ENCODE measurements at regions not wholly inside any gene's neighbourhood (a gene's known extent, or its start where the extent isn't known, plus 50 kb on each side); places are given as distances from the start of the nearest gene placed in this dataset.

DNA sequence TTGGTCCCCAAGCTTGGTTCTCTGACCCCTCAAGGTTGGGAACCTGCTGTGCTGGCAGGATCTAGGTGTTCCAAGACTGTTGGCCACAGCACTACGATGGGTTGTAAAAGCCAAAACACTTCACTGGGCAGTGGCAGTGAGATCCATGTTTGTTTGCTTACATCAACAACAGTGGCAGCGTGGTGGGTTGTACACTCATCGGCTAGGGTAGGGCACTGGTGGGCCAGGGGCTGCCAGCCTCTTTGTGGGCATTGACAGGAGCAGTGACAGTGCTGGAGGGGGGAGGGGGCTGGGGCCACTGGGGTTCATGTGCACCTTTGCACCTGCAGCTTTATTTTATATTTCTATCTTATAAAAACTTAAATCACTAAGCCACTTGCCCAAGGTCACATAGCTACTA lies 126.7 kb upstream of the ZWINT start:
- ATAC-seq = no peak

DNA sequence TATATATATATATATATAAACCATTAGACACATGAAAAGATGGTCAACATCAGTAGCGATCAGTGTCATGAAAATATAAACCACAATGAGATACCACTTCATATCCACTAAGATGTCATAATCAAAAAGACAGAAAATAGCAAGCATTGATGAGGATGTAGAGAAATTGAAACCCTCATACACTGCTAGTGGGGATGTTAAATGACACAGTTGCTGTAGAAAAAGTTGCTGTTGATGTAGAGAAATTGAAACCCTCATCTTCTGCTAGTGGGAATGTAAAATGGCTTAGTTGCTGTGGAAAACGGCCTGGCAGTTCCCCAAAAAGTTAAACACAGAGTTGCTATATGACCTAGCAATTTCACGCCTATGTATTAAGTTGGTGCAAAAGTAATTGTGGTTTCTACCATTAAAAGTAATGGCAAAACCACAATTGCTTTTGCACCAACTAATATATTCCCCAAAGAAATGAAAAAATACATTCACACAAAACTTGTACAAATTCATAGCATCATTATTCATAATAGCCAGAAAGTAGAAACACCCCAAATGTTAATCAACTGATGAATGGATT lies 120.5 kb upstream of the ZWINT start:
- no peak for ATAC-seq
- no peak for TF ChIP-seq RARB (CRISPR knock-in tag; IDR thresholded peaks at IDR 0.05)
- TF ChIP-seq ZC3H10 (CRISPR knock-in tag; IDR thresholded peaks at IDR 0.05) = no peak
- TF ChIP-seq, protein P1, sequence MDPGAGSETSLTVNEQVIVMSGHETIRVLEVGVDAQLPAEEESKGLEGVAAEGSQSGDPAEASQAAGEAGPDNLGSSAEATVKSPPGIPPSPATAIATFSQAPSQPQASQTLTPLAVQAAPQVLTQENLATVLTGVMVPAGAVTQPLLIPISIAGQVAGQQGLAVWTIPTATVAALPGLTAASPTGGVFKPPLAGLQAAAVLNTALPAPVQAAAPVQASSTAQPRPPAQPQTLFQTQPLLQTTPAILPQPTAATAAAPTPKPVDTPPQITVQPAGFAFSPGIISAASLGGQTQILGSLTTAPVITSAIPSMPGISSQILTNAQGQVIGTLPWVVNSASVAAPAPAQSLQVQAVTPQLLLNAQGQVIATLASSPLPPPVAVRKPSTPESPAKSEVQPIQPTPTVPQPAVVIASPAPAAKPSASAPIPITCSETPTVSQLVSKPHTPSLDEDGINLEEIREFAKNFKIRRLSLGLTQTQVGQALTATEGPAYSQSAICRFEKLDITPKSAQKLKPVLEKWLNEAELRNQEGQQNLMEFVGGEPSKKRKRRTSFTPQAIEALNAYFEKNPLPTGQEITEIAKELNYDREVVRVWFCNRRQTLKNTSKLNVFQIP (CRISPR knock-in tag; IDR thresholded peaks at IDR 0.05; ENCODE audit: borderline replicate concordance, low read depth) = no peak
- no peak for TF ChIP-seq PPARA (CRISPR knock-in tag; IDR thresholded peaks at IDR 0.05; ENCODE audit: borderline replicate concordance)
- TF ChIP-seq BACH2 (CRISPR knock-in tag; IDR thresholded peaks at IDR 0.05; ENCODE audit: borderline replicate concordance) = no peak
- TF ChIP-seq ARNTL (CRISPR knock-in tag; IDR thresholded peaks at IDR 0.05; ENCODE audit: borderline replicate concordance, low read depth) = no peak
- TF ChIP-seq ISL1 (CRISPR knock-in tag; IDR thresholded peaks at IDR 0.05) = no peak
- TF ChIP-seq TCF4 (CRISPR knock-in tag; IDR thresholded peaks at IDR 0.05; ENCODE audit: borderline replicate concordance) = no peak
- TF ChIP-seq, protein P2, sequence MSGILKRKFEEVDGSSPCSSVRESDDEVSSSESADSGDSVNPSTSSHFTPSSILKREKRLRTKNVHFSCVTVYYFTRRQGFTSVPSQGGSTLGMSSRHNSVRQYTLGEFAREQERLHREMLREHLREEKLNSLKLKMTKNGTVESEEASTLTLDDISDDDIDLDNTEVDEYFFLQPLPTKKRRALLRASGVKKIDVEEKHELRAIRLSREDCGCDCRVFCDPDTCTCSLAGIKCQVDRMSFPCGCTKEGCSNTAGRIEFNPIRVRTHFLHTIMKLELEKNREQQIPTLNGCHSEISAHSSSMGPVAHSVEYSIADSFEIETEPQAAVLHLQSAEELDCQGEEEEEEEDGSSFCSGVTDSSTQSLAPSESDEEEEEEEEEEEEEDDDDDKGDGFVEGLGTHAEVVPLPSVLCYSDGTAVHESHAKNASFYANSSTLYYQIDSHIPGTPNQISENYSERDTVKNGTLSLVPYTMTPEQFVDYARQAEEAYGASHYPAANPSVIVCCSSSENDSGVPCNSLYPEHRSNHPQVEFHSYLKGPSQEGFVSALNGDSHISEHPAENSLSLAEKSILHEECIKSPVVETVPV (CRISPR knock-in tag; IDR thresholded peaks at IDR 0.05) = no peak
- TF ChIP-seq OSR1 (CRISPR knock-in tag; IDR thresholded peaks at IDR 0.05) = no peak
- TF ChIP-seq GLIS3 (CRISPR knock-in tag; IDR thresholded peaks at IDR 0.05) = no peak
- TF ChIP-seq ZNF8 (CRISPR knock-in tag; IDR thresholded peaks at IDR 0.05) = no peak

More for the DNA sequence above, 126.7 kb upstream of the ZWINT start:
- no peak for TF ChIP-seq TCF4 (CRISPR knock-in tag; IDR thresholded peaks at IDR 0.05; ENCODE audit: borderline replicate concordance)
- TF ChIP-seq ZFP3 (CRISPR knock-in tag; IDR thresholded peaks at IDR 0.05) = no peak
- no peak for TF ChIP-seq OSR1 (CRISPR knock-in tag; IDR thresholded peaks at IDR 0.05)
- TF ChIP-seq, protein P2 (CRISPR knock-in tag; IDR thresholded peaks at IDR 0.05) = no peak
- no peak for TF ChIP-seq PPARA (CRISPR knock-in tag; IDR thresholded peaks at IDR 0.05; ENCODE audit: borderline replicate concordance)
- no peak for TF ChIP-seq BACH2 (CRISPR knock-in tag; IDR thresholded peaks at IDR 0.05; ENCODE audit: borderline replicate concordance)
- TF ChIP-seq ISL1 (CRISPR knock-in tag; IDR thresholded peaks at IDR 0.05) = no peak
- TF ChIP-seq ZNF8 (CRISPR knock-in tag; IDR thresholded peaks at IDR 0.05) = no peak
- TF ChIP-seq ARNTL (CRISPR knock-in tag; IDR thresholded peaks at IDR 0.05; ENCODE audit: borderline replicate concordance, low read depth) = no peak
- TF ChIP-seq GLIS3 (CRISPR knock-in tag; IDR thresholded peaks at IDR 0.05) = no peak
- TF ChIP-seq, protein P3, sequence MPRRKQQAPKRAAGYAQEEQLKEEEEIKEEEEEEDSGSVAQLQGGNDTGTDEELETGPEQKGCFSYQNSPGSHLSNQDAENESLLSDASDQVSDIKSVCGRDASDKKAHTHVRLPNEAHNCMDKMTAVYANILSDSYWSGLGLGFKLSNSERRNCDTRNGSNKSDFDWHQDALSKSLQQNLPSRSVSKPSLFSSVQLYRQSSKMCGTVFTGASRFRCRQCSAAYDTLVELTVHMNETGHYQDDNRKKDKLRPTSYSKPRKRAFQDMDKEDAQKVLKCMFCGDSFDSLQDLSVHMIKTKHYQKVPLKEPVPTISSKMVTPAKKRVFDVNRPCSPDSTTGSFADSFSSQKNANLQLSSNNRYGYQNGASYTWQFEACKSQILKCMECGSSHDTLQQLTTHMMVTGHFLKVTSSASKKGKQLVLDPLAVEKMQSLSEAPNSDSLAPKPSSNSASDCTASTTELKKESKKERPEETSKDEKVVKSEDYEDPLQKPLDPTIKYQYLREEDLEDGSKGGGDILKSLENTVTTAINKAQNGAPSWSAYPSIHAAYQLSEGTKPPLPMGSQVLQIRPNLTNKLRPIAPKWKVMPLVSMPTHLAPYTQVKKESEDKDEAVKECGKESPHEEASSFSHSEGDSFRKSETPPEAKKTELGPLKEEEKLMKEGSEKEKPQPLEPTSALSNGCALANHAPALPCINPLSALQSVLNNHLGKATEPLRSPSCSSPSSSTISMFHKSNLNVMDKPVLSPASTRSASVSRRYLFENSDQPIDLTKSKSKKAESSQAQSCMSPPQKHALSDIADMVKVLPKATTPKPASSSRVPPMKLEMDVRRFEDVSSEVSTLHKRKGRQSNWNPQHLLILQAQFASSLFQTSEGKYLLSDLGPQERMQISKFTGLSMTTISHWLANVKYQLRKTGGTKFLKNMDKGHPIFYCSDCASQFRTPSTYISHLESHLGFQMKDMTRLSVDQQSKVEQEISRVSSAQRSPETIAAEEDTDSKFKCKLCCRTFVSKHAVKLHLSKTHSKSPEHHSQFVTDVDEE (CRISPR knock-in tag; IDR thresholded peaks at IDR 0.05) = no peak
- TF ChIP-seq, protein P4, sequence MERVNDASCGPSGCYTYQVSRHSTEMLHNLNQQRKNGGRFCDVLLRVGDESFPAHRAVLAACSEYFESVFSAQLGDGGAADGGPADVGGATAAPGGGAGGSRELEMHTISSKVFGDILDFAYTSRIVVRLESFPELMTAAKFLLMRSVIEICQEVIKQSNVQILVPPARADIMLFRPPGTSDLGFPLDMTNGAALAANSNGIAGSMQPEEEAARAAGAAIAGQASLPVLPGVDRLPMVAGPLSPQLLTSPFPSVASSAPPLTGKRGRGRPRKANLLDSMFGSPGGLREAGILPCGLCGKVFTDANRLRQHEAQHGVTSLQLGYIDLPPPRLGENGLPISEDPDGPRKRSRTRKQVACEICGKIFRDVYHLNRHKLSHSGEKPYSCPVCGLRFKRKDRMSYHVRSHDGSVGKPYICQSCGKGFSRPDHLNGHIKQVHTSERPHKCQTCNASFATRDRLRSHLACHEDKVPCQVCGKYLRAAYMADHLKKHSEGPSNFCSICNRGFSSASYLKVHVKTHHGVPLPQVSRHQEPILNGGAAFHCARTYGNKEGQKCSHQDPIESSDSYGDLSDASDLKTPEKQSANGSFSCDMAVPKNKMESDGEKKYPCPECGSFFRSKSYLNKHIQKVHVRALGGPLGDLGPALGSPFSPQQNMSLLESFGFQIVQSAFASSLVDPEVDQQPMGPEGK (CRISPR knock-in tag; IDR thresholded peaks at IDR 0.05; ENCODE audit: borderline replicate concordance) = no peak
- no peak for TF ChIP-seq ZNF70 (CRISPR knock-in tag; IDR thresholded peaks at IDR 0.05)
- no peak for TF ChIP-seq ZFP30 (CRISPR knock-in tag; IDR thresholded peaks at IDR 0.05)
- TF ChIP-seq ZNF565 (CRISPR knock-in tag; conservative IDR thresholded peaks at IDR 0.05; ENCODE audit: low read depth) = no peak
- TF ChIP-seq CSDC2 (CRISPR knock-in tag; IDR thresholded peaks at IDR 0.05) = no peak
- TF ChIP-seq RARB (CRISPR knock-in tag; IDR thresholded peaks at IDR 0.05) = no peak
- TF ChIP-seq, protein P5, sequence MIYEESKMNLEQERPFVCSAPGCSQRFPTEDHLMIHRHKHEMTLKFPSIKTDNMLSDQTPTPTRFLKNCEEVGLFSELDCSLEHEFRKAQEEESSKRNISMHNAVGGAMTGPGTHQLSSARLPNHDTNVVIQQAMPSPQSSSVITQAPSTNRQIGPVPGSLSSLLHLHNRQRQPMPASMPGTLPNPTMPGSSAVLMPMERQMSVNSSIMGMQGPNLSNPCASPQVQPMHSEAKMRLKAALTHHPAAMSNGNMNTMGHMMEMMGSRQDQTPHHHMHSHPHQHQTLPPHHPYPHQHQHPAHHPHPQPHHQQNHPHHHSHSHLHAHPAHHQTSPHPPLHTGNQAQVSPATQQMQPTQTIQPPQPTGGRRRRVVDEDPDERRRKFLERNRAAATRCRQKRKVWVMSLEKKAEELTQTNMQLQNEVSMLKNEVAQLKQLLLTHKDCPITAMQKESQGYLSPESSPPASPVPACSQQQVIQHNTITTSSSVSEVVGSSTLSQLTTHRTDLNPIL (CRISPR knock-in tag; IDR thresholded peaks at IDR 0.05; ENCODE audit: low read depth) = no peak
